ENCODE measurements at regions not wholly inside any gene's neighbourhood (a gene's known extent, or its start where the extent isn't known, plus 50 kb on each side); places are given as distances from the start of the nearest gene placed in this dataset.

DNA sequence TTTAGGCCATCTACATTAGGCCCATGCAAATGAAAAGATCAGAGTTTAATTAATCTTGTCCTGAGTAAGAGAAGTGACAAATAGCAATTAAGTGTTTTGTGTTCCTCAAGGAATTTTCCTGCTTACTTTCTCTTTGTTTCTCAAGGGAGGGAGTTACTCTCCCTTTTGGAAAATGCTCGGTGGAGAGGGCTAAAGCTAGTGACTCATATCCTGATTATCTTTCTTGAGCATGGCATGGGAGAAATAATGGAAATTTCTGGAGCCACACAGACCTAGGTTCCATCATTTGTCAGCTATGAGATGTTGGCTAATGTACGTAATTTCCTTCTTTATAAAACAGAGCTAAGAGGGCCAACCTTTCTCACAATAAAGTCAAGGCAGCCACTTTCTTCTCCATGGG, 177.1 kb downstream of the ETAA1 start:
- TF ChIP-seq CTCF (IDR thresholded peaks at IDR 0.05) (no peak), POLR2A (IDR thresholded peaks at IDR 0.05) (no peak)

Data from adrenal gland (tissue), 5 donors.